Osteoblast (primary cell): ENCODE measurements at regions not wholly inside any gene's neighbourhood (a gene's known extent, or its start where the extent isn't known, plus 50 kb on each side); places are given as distances from the start of the nearest gene placed in this dataset.

Source experiments
- DNase-seq: peaks from one replicate; pipeline ENCODE4 v3.0.0; 2011; ENCODE audit warnings: low spot score, mixed read lengths; ENCODE audit not compliant: insufficient read length; ENCODE audit errors: missing footprints
- H2AFZ ChIP-seq: 2 replicates; pipeline ENCODE4 v1.6.0; 2011; ENCODE audit warnings: mild to moderate bottlenecking, low read length
- H3K27ac ChIP-seq: 2 replicates; pipeline ENCODE4 v1.5.1; 2011; ENCODE audit warnings: mild to moderate bottlenecking, low read depth, low read length, moderate library complexity
- H3K27me3 ChIP-seq: 2 replicates; pipeline ENCODE4 v1.6.0; 2012; ENCODE audit warnings: mild to moderate bottlenecking, control low read depth, inconsistent platforms, low read length, moderate library complexity; ENCODE audit not compliant: insufficient read depth
- H3K36me3 ChIP-seq: 2 replicates; pipeline ENCODE4 v1.5.1; 2011; ENCODE audit warnings: mild to moderate bottlenecking, low read length, control low read depth, moderate library complexity; ENCODE audit not compliant: insufficient read depth
- H3K4me1 ChIP-seq: 2 replicates; pipeline ENCODE4 v1.5.1; 2011; ENCODE audit warnings: mild to moderate bottlenecking, low read length, control low read depth, moderate library complexity; ENCODE audit not compliant: insufficient read depth
- H3K4me2 ChIP-seq: 2 replicates; pipeline ENCODE4 v1.6.0; 2011; ENCODE audit warnings: mild to moderate bottlenecking, low read length; ENCODE audit not compliant: insufficient read depth
- H3K4me3 ChIP-seq: fragments of 200-600 bp; sonication (generic); 3 replicates; pipeline ENCODE4 v1.5.1; 2012; ENCODE audit warnings: mild to moderate bottlenecking, low read length, inconsistent platforms; ENCODE audit not compliant: insufficient read depth
- H3K79me2 ChIP-seq: 2 replicates; pipeline ENCODE4 v1.6.0; 2012; ENCODE audit warnings: mild to moderate bottlenecking, low read length, control low read depth, inconsistent platforms; ENCODE audit not compliant: insufficient read depth
- H3K9me3 ChIP-seq: 2 replicates; pipeline ENCODE4 v1.5.1; 2011; ENCODE audit warnings: low read depth, low read length, control low read depth
- H4K20me1 ChIP-seq: 2 replicates; pipeline ENCODE4 v1.6.0; 2012; ENCODE audit warnings: mild to moderate bottlenecking, low read length, control low read depth; ENCODE audit not compliant: insufficient read depth
- TF ChIP-seq, protein P1 (sequence below): IDR thresholded peaks from 2 replicates; pipeline ENCODE4 v1.5.1; 2011; ENCODE audit warnings: mild to moderate bottlenecking, low read depth, low read length, moderate library complexity; ENCODE audit errors: extremely low read depth

DNA sequence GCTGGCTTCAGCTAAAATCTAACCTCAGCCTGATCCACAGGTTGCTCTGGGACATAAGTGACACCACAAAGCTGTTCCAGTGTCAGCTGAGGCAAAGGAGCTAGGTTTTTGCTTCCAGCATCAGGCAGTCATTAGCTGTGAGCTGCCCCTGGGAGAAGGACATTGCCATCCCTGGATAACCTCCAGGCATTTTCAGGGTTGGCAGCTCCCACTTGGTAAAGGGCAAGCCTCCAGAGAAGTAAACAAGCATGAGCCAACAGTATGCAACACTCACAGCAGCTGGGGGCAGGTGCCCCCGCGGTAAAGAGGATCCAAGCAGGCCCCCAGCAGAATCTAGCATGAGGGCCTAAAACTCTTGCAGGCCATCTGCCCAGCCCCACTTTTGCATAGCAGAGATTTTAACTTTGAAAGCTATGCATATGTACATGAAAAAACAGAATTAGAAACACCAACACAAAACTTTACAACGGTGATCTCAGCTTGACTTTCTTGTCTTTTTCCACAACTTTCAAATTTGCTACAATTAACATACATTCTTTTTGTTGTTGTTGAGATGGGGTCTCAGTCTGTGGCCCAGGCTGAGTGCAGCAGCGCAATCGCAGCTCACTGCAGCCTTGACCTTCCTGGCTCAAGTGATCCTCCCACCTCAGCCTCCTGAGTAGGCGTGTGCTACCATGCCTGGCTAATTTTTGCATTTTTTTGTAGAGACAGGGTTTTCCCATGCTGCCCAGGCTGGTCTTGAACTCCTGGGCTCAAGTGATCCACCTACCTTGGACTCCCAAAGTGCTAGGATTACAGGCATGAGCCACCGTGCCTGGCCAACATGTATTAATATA lies 83.8 kb upstream of the TPM1 start:
- TF ChIP-seq, protein P1, sequence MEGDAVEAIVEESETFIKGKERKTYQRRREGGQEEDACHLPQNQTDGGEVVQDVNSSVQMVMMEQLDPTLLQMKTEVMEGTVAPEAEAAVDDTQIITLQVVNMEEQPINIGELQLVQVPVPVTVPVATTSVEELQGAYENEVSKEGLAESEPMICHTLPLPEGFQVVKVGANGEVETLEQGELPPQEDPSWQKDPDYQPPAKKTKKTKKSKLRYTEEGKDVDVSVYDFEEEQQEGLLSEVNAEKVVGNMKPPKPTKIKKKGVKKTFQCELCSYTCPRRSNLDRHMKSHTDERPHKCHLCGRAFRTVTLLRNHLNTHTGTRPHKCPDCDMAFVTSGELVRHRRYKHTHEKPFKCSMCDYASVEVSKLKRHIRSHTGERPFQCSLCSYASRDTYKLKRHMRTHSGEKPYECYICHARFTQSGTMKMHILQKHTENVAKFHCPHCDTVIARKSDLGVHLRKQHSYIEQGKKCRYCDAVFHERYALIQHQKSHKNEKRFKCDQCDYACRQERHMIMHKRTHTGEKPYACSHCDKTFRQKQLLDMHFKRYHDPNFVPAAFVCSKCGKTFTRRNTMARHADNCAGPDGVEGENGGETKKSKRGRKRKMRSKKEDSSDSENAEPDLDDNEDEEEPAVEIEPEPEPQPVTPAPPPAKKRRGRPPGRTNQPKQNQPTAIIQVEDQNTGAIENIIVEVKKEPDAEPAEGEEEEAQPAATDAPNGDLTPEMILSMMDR: no peak
- DNase-seq: no peak
- Histone ChIP-seq H3K9me3 (no peaks in the 10 kb centered on the region), H3K27me3 (no peaks in the 10 kb centered on the region), H2AFZ (no peak overlapping the region), H3K79me2 (no peaks in the 10 kb centered on the region), H3K4me3 (no peak overlapping the region), H3K4me1 (peaks cover 14% of the 10 kb centered on the region), H4K20me1 (no peaks in the 10 kb centered on the region), H3K36me3 (no peaks in the 10 kb centered on the region), H3K4me2 (no peak overlapping the region), H3K27ac (no peak overlapping the region)

DNA sequence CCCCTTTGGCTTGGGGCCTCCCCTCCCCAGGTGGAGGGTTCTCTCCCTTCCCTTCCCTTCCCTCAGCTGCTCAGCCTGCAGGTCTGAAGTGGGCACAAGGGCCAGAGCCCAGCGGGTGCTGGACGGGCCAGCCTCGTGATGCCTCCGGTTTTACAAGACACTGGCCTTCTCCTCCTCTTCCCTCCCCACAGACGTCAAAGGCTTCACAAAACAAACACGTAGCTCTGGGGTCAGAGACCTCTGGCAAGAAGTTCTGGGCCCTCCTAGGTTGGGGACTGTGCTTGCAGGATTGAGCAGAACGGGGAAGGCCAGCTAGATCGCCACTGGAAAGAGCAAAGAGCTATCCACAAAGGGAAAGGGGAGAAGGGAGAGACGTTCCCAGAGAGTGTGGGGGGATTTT lies 81.4 kb upstream of the TPM1 start:
- no peaks in the 10 kb centered on the region for H3K79me2 ChIP-seq
- H3K27ac ChIP-seq: no peak overlapping the region
- H3K4me3 ChIP-seq: no peak overlapping the region
- DNase-seq: no peak
- H3K36me3 ChIP-seq: no peaks in the 10 kb centered on the region
- no peaks in the 10 kb centered on the region for H3K27me3 ChIP-seq
- H2AFZ ChIP-seq: no peak overlapping the region
- H3K9me3 ChIP-seq: no peaks in the 10 kb centered on the region
- no peak overlapping the region for H3K4me2 ChIP-seq
- TF ChIP-seq, protein P1: no peak
- no peaks in the 10 kb centered on the region for H4K20me1 ChIP-seq
- H3K4me1 ChIP-seq: peaks cover 14% of the 10 kb centered on the region

- no peaks in the 10 kb centered on the region for H3K79me2 ChIP-seq
- TF ChIP-seq, protein P1: no peak
- H3K4me3 ChIP-seq: no peak overlapping the region
- no peaks in the 10 kb centered on the region for H3K27me3 ChIP-seq
- no peaks in the 10 kb centered on the region for H3K36me3 ChIP-seq
- H3K4me1 ChIP-seq: peaks cover 8% of the 10 kb centered on the region
- no peaks in the 10 kb centered on the region for H4K20me1 ChIP-seq
- no peak overlapping the region for H2AFZ ChIP-seq
- DNase-seq: no peak
- no peaks in the 10 kb centered on the region for H3K9me3 ChIP-seq
- H3K27ac ChIP-seq: no peak overlapping the region
- no peak overlapping the region for H3K4me2 ChIP-seq
Measured at GRCh38 chr15:62962101-62962995, 80.2 kb upstream of the TPM1 start.

DNA sequence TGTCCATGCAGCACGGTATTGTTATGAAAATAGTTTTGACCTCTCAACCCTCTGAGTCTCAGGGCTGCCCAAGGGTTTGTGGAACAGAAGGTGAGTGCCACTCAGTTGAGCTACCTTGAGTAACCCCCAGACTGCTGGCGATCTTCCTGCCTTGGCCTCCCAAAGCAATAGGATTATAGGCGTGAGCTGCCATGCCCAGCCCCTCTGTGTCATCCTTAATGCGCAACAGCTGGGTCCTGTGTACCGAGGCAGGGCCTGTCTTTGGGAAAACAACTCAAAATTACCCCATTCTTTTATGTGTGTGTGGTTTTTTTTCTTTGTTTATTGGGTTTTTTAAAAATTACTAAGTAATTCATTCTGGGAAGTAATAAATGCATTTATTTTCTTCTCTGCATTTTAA lies 78.3 kb upstream of the TPM1 start:
- no peaks in the 10 kb centered on the region for H3K4me1 ChIP-seq
- TF ChIP-seq, protein P1: no peak
- H2AFZ ChIP-seq: no peak overlapping the region
- H3K36me3 ChIP-seq: no peaks in the 10 kb centered on the region
- H3K79me2 ChIP-seq: no peaks in the 10 kb centered on the region
- H3K27ac ChIP-seq: no peak overlapping the region
- H4K20me1 ChIP-seq: no peaks in the 10 kb centered on the region
- H3K27me3 ChIP-seq: no peaks in the 10 kb centered on the region
- H3K4me2 ChIP-seq: no peak overlapping the region
- DNase-seq: no peak
- no peaks in the 10 kb centered on the region for H3K9me3 ChIP-seq
- H3K4me3 ChIP-seq: no peak overlapping the region
